Caki2 (cell line): ENCODE measurements at regions not wholly inside any gene's neighbourhood (a gene's known extent, or its start where the extent isn't known, plus 50 kb on each side); places are given as distances from the start of the nearest gene placed in this dataset.
"Not testable (repeated sequence)": the region's sequence is repeated elsewhere in the genome, so short reads cannot be mapped to it uniquely, and the experiment has no call there.

Experiments used
- DNase-seq: peaks from one replicate; pipeline ENCODE4 v3.0.0-alpha.2; 2015; ENCODE audit warnings: low read depth
- in situ Hi-C: cut with HindIII; loops from 2 replicates; pipeline ENCODE4 v1.10.0; 2016; ENCODE audit warnings: low sequenced_read_pairs, low pct_unique_long_range_greater_than_20kb, mixed read lengths

GRCh38 chr2:198545411-198545810, 741.0 kb downstream of the PLCL1 start:
- no peak for DNase-seq

GRCh38 chr2:198544461-198544860, 740.1 kb downstream of the PLCL1 start:
- no peak for DNase-seq
- in situ Hi-C loops: no loop called here

More at GRCh38 chr2:198545411-198545810, 741.0 kb downstream of the PLCL1 start:
- in situ Hi-C loops: no loop called here

GRCh38 chr2:198534756-198535155, 730.4 kb downstream of the PLCL1 start:
- in situ Hi-C loops: no loop called here
- no peak for DNase-seq

GRCh38 chr2:198525211-198525969, 721.0 kb downstream of the PLCL1 start:
- DNase-seq: no peak
- in situ Hi-C loops: no loop called here

GRCh38 chr2:198523710-198524109, 719.3 kb downstream of the PLCL1 start:
- no peak for DNase-seq
- in situ Hi-C loops: no loop called here

GRCh38 chr2:198518935-198519334, 714.5 kb downstream of the PLCL1 start:
- DNase-seq: no peak
- in situ Hi-C loops: no loop called here

- DNase-seq: no peak
- in situ Hi-C loops: no loop called here
Observed at GRCh38 chr2:198517976-198518375, 713.6 kb downstream of the PLCL1 start.

- DNase-seq, in situ Hi-C loops: not testable (repeated sequence)
Observed at GRCh38 chr2:198508610-198509009, 704.2 kb downstream of the PLCL1 start.

- no peak for DNase-seq
- in situ Hi-C loops: no loop called here
Observed at GRCh38 chr2:198499539-198499938, 695.1 kb downstream of the PLCL1 start.

- no peak for DNase-seq
- in situ Hi-C loops: no loop called here
Observed at GRCh38 chr2:198498516-198498915, 694.1 kb downstream of the PLCL1 start.

- in situ Hi-C loops: no loop called here
- DNase-seq: no peak
Observed at GRCh38 chr2:198498048-198498447, 693.7 kb downstream of the PLCL1 start.

GRCh38 chr2:198494931-198495330, 690.5 kb downstream of the PLCL1 start:
- no peak for DNase-seq
- in situ Hi-C loops: no loop called here

GRCh38 chr2:198490748-198491147, 686.4 kb downstream of the PLCL1 start:
- in situ Hi-C loops: no loop called here
- peak; percentile 6 for DNase-seq

GRCh38 chr2:198488964-198489363, 684.6 kb downstream of the PLCL1 start:
- in situ Hi-C loops: no loop called here
- no peak for DNase-seq

- in situ Hi-C loops: no loop called here
- DNase-seq: no peak
Observed at GRCh38 chr2:198483051-198483450, 678.7 kb downstream of the PLCL1 start.

- in situ Hi-C loops: no loop called here
- DNase-seq: no peak
Observed at GRCh38 chr2:198479065-198479464, 674.7 kb downstream of the PLCL1 start.

- no peak for DNase-seq
- in situ Hi-C loops: no loop called here
Observed at GRCh38 chr2:198478361-198478760, 674.0 kb downstream of the PLCL1 start.

- in situ Hi-C loops: no loop called here
- DNase-seq: no peak
Observed at GRCh38 chr2:198476007-198476406, 671.6 kb downstream of the PLCL1 start.

- no peak for DNase-seq
- in situ Hi-C loops: no loop called here
Observed at GRCh38 chr2:198471291-198471690, 666.9 kb downstream of the PLCL1 start.

GRCh38 chr2:198468136-198468535, 663.7 kb downstream of the PLCL1 start:
- no peak for DNase-seq
- in situ Hi-C loops: no loop called here
